HEK293 (cell line): ENCODE measurements at regions not wholly inside any gene's neighbourhood (a gene's known extent, or its start where the extent isn't known, plus 50 kb on each side); places are given as distances from the start of the nearest gene placed in this dataset.

Source experiments
- CTCF ChIA-PET: fragments of 350-600 bp; formaldehyde crosslinking; extraction: SDS; loops from one replicate; lab custom pipeline; 2021; ENCODE audit warnings: antibody characterized with exemption; lab: Yijun Ruan, JAX
- POLR2A ChIA-PET: fragments of 300-600 bp; formaldehyde crosslinking; extraction: SDS; loops from one replicate; lab custom pipeline; 2020; ENCODE audit warnings: antibody characterized with exemption, inconsistent platforms; lab: Yijun Ruan, JAX
- H3K27ac ChIP-seq: fragments of 200-500 bp; sonication (Bioruptor generic); 2 replicates; pipeline ENCODE4 v1.5.1; 2014; ENCODE audit warnings: low read depth, low read length, control low read depth, inconsistent platforms; ENCODE audit errors: extremely low read depth
- H3K36me3 ChIP-seq, 2 experiments: fragments of 200-500 bp in 1 of 2; sonication (Bioruptor generic) in 1 of 2; 1 replicate in 1 of 2; 2 replicates in 1 of 2; pipeline ENCODE4 v1.5.1; 2014 to 2017; ENCODE audit warnings: inconsistent platforms in 2 of 2, low read length in 2 of 2; ENCODE audit not compliant: control insufficient read depth in 2 of 2, insufficient read depth in 1 of 2
- H3K4me1 ChIP-seq: fragments of 200-500 bp; sonication (Bioruptor generic); 2 replicates; pipeline ENCODE4 v1.5.1; 2014; ENCODE audit warnings: mild to moderate bottlenecking, low read length, inconsistent platforms; ENCODE audit not compliant: control insufficient read depth, insufficient read depth
- H3K4me3 ChIP-seq: 2 replicates; pipeline ENCODE4 v1.5.1; 2011; ENCODE audit warnings: low read depth, mild to moderate bottlenecking, control low read depth, low read length, moderate library complexity
- H3K9me3 ChIP-seq: fragments of 200-500 bp; sonication (Bioruptor generic); 2 replicates; pipeline ENCODE4 v1.5.1; 2014; ENCODE audit warnings: low read depth, low read length, inconsistent platforms; ENCODE audit not compliant: control insufficient read depth, insufficient read depth
- AEBP2 ChIP-seq: fragments of 450-650 bp; formaldehyde crosslinking; IDR thresholded peaks from 2 replicates; pipeline ENCODE4 v1.5.1; 2016; ENCODE audit warnings: missing biosample characterization, missing genetic modification characterization, borderline replicate concordance
- BCL6B ChIP-seq: fragments of 450-650 bp; formaldehyde crosslinking; IDR thresholded peaks from 2 replicates; pipeline ENCODE4 v1.5.1; 2017; ENCODE audit warnings: missing biosample characterization, missing genetic modification characterization
- GFI1B ChIP-seq: fragments of 450-650 bp; formaldehyde crosslinking; IDR thresholded peaks from 2 replicates; pipeline ENCODE4 v1.5.1; 2016; ENCODE audit warnings: missing biosample characterization, missing genetic modification characterization
- IKZF3 ChIP-seq: fragments of 450-650 bp; IDR thresholded peaks from 2 replicates; pipeline ENCODE4 v1.5.0; 2018; ENCODE audit warnings: missing biosample characterization, mild to moderate bottlenecking, missing genetic modification characterization, moderate library complexity
- KLF10 ChIP-seq: fragments of 450-650 bp; IDR thresholded peaks from 2 replicates; pipeline ENCODE4 v1.5.1; 2018; ENCODE audit warnings: missing biosample characterization, mild to moderate bottlenecking, missing genetic modification characterization
- OSR2 ChIP-seq: fragments of 450-650 bp; formaldehyde crosslinking; IDR thresholded peaks from 2 replicates; pipeline ENCODE4 v1.5.1; 2016; ENCODE audit warnings: missing biosample characterization, missing genetic modification characterization
- PATZ1 ChIP-seq: fragments of 450-650 bp; formaldehyde crosslinking; IDR thresholded peaks from 2 replicates; pipeline ENCODE4 v1.5.1; 2016; ENCODE audit warnings: missing biosample characterization, missing genetic modification characterization
- REPIN1 ChIP-seq: fragments of 450-650 bp; formaldehyde crosslinking; IDR thresholded peaks from 2 replicates; pipeline ENCODE4 v1.5.1; 2017; ENCODE audit warnings: missing biosample characterization, missing genetic modification characterization, low read depth
- ZNF112 ChIP-seq: fragments of 450-650 bp; formaldehyde crosslinking; IDR thresholded peaks from 2 replicates; pipeline ENCODE4 v1.5.0; 2017; ENCODE audit warnings: missing biosample characterization, missing genetic modification characterization
- ZNF133 ChIP-seq: fragments of 450-650 bp; formaldehyde crosslinking; IDR thresholded peaks from 2 replicates; pipeline ENCODE4 v1.5.1; 2016; ENCODE audit warnings: missing biosample characterization, missing genetic modification characterization
- ZNF169 ChIP-seq: fragments of 450-650 bp; formaldehyde crosslinking; IDR thresholded peaks from 2 replicates; pipeline ENCODE4 v1.5.1; 2016; ENCODE audit warnings: missing biosample characterization, missing genetic modification characterization
- ZNF223 ChIP-seq: fragments of 450-650 bp; formaldehyde crosslinking; IDR thresholded peaks from 2 replicates; pipeline ENCODE4 v1.5.1; 2016; ENCODE audit warnings: missing biosample characterization, missing genetic modification characterization
- ZNF26 ChIP-seq: fragments of 450-650 bp; formaldehyde crosslinking; IDR thresholded peaks from 2 replicates; pipeline ENCODE4 v1.5.1; 2016; ENCODE audit warnings: missing biosample characterization, missing genetic modification characterization
- ZNF311 ChIP-seq: fragments of 450-650 bp; formaldehyde crosslinking; IDR thresholded peaks from 2 replicates; pipeline ENCODE4 v1.5.1; 2017; ENCODE audit warnings: missing biosample characterization, missing genetic modification characterization, borderline replicate concordance
- ZNF350 ChIP-seq: fragments of 450-650 bp; formaldehyde crosslinking; IDR thresholded peaks from 2 replicates; pipeline ENCODE4 v1.5.0; 2017; ENCODE audit warnings: missing biosample characterization, mild to moderate bottlenecking, missing genetic modification characterization
- ZNF354C ChIP-seq: fragments of 450-650 bp; formaldehyde crosslinking; IDR thresholded peaks from 2 replicates; pipeline ENCODE4 v1.5.1; 2016; ENCODE audit warnings: missing biosample characterization, missing genetic modification characterization, low read depth, borderline replicate concordance
- ZNF473 ChIP-seq: fragments of 450-650 bp; formaldehyde crosslinking; IDR thresholded peaks from 2 replicates; pipeline ENCODE4 v1.5.1; 2017; ENCODE audit warnings: missing biosample characterization, missing genetic modification characterization
- ZNF560 ChIP-seq: fragments of 450-650 bp; formaldehyde crosslinking; IDR thresholded peaks from 2 replicates; pipeline ENCODE4 v1.5.1; 2017; ENCODE audit warnings: missing biosample characterization, missing genetic modification characterization, borderline replicate concordance
- ZNF621 ChIP-seq: fragments of 450-650 bp; formaldehyde crosslinking; IDR thresholded peaks from 2 replicates; pipeline ENCODE4 v1.5.1; 2017; ENCODE audit warnings: missing biosample characterization, missing genetic modification characterization
- ZNF639 ChIP-seq: fragments of 450-650 bp; formaldehyde crosslinking; IDR thresholded peaks from 2 replicates; pipeline ENCODE4 v1.5.1; 2016; ENCODE audit warnings: missing biosample characterization, missing genetic modification characterization
- ZNF654 ChIP-seq: fragments of 450-650 bp; formaldehyde crosslinking; IDR thresholded peaks from 2 replicates; pipeline ENCODE4 v1.5.1; 2016; ENCODE audit warnings: low read depth, missing biosample characterization, missing genetic modification characterization
- ZNF664 ChIP-seq: fragments of 450-650 bp; formaldehyde crosslinking; IDR thresholded peaks from 2 replicates; pipeline ENCODE4 v1.5.1; 2016; ENCODE audit warnings: missing biosample characterization, missing genetic modification characterization
- ZNF677 ChIP-seq: fragments of 450-650 bp; IDR thresholded peaks from 2 replicates; pipeline ENCODE4 v1.5.0; 2018; ENCODE audit warnings: missing biosample characterization, mild to moderate bottlenecking, missing genetic modification characterization, moderate library complexity
- ZNF837 ChIP-seq: fragments of 450-650 bp; formaldehyde crosslinking; IDR thresholded peaks from 2 replicates; pipeline ENCODE4 v1.5.1; 2016; ENCODE audit warnings: missing biosample characterization, missing genetic modification characterization
- ZNF843 ChIP-seq: fragments of 450-650 bp; formaldehyde crosslinking; IDR thresholded peaks from 2 replicates; pipeline ENCODE4 v1.5.1; 2016; ENCODE audit warnings: missing biosample characterization, missing genetic modification characterization
- ZXDB ChIP-seq: fragments of 450-650 bp; formaldehyde crosslinking; IDR thresholded peaks from 2 replicates; pipeline ENCODE4 v1.5.1; 2016; ENCODE audit warnings: missing biosample characterization, missing genetic modification characterization

- no peak for TF ChIP-seq ZNF837 (tag by site-specific recombination)
- TF ChIP-seq OSR2 (tag by site-specific recombination) = no peak
- no peak for TF ChIP-seq PATZ1 (tag by site-specific recombination)
- TF ChIP-seq ZNF473 (tag by site-specific recombination) = no peak
- TF ChIP-seq, all 188 proteins: peak for 0
These were observed 148.4 kb upstream of the STEAP1 start (continued) for GRCh38 chr7:90005836-90006235.

GRCh38 chr7:90007001-90007654 lies 147.1 kb upstream of the STEAP1 start:
- Histone ChIP-seq H3K27ac (no peak overlapping the region), H3K4me3 (no peak overlapping the region), H3K36me3 (no peaks in the 10 kb centered on the region), H3K4me1 (no peaks in the 10 kb centered on the region), H3K9me3 (no peaks in the 10 kb centered on the region)
- ChIA-PET CTCF (no interaction called here), POLR2A (no interaction called here)
- TF ChIP-seq ZNF169 (tag by site-specific recombination) (no peak), KLF10 (tag by site-specific recombination) (no peak), REPIN1 (tag by site-specific recombination) (no peak), BCL6B (no peak), ZNF677 (tag by site-specific recombination) (no peak), ZNF639 (tag by site-specific recombination) (no peak), ZNF560 (tag by site-specific recombination) (no peak), ZNF26 (tag by site-specific recombination) (no peak), ZNF843 (no peak), ZNF223 (no peak)

- no peaks in the 10 kb centered on the region for H3K36me3 ChIP-seq
- no peak overlapping the region for H3K27ac ChIP-seq
- TF ChIP-seq ZNF664 (no peak), ZNF112 (tag by site-specific recombination) (no peak), IKZF3 (no peak), GFI1B (tag by site-specific recombination) (no peak), ZNF354C (no peak), ZNF654 (tag by site-specific recombination) (no peak), ZNF311 (tag by site-specific recombination) (no peak), ZXDB (no peak), ZNF350 (tag by site-specific recombination) (no peak), ZNF621 (no peak), ZNF133 (tag by site-specific recombination) (no peak), AEBP2 (tag by site-specific recombination) (no peak)
- TF ChIP-seq, all 188 proteins: peak for 0
- POLR2A ChIA-PET = no interaction called here
- Histone ChIP-seq H3K4me1 (no peaks in the 10 kb centered on the region), H3K9me3 (no peaks in the 10 kb centered on the region), H3K4me3 (no peak overlapping the region)
- CTCF ChIA-PET = interaction anchor here (1.2 kb wide), 1 partner anchor 20 kb away, joined by 3 read pairs; no protein-coding TSS in a partner anchor
These were observed 146.4 kb upstream of the STEAP1 start for GRCh38 chr7:90007831-90008230.
